ENCODE measurements at regions not wholly inside any gene's neighbourhood (a gene's known extent, or its start where the extent isn't known, plus 50 kb on each side); places are given as distances from the start of the nearest gene placed in this dataset.

DNA sequence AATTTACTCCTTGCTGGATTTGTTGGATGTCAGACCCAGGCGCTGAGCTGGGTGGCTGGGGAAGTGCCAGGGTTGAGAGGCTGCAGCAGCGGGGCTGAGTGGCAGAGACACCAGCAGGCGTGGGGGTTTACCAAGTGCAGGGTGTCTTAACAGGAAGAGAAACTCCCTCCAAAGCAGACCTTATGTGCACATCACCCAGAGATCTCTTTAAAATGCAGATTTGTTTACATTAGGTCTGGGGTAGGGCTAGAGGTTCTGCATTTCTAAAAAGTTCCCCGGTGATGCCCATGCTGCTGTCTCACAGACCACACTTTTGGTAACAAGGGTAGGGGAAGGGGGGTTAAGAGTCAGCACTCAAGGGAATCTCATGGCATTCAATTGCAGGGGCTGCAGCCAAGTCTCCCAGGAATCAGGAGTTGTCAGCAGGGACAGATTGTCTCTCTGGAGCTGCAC, 80.7 kb upstream of the OLFM4 start:
- no peaks in the 10 kb centered on the region for H3K36me3 ChIP-seq (ENCODE audit: control insufficient read depth, insufficient read depth, low read length)
- H3K9ac ChIP-seq (ENCODE audit: low read depth, low read length), result no peak overlapping the region
- no peak overlapping the region for H3K4me3 ChIP-seq (ENCODE audit: low read depth, low read length)
- no peaks in the 10 kb centered on the region for H3K9me3 ChIP-seq (ENCODE audit: control insufficient read depth, insufficient read depth, low read length)
- peaks cover 23% of the 10 kb centered on the region for H3K4me1 ChIP-seq (ENCODE audit: control insufficient read depth, insufficient read depth, low read length)
- H3K27me3 ChIP-seq (ENCODE audit: control insufficient read depth, insufficient read depth, low read length), result peaks cover 7% of the 10 kb centered on the region

DNA sequence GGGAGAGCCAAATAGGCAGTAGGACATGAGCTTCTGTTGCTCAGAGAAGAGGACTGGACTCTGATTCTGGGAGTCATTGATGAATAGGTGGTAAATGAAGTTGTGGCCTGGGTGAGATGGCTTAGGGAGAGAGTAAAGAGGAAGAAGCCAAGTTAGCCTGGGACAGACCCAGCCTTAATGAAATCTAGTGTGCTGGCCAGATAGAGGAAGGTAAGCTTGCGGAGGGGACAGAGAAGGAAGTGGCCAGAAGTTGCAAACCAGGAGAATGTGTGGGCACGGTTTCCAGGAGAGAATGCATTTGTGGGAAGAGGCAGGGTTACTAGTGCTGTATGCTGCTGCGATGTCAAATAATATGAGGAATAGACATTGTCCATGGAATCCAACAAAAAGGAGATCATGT, 83.3 kb upstream of the OLFM4 start:
- Histone ChIP-seq H3K4me3 (ENCODE audit: low read depth, low read length) (no peak overlapping the region), H3K27me3 (ENCODE audit: control insufficient read depth, insufficient read depth, low read length) (peaks cover 4% of the 10 kb centered on the region), H3K4me1 (ENCODE audit: control insufficient read depth, insufficient read depth, low read length) (peaks cover 14% of the 10 kb centered on the region), H3K9me3 (ENCODE audit: control insufficient read depth, insufficient read depth, low read length) (no peaks in the 10 kb centered on the region), H3K9ac (ENCODE audit: low read depth, low read length) (no peak overlapping the region), H3K36me3 (ENCODE audit: control insufficient read depth, insufficient read depth, low read length) (no peaks in the 10 kb centered on the region)

DNA sequence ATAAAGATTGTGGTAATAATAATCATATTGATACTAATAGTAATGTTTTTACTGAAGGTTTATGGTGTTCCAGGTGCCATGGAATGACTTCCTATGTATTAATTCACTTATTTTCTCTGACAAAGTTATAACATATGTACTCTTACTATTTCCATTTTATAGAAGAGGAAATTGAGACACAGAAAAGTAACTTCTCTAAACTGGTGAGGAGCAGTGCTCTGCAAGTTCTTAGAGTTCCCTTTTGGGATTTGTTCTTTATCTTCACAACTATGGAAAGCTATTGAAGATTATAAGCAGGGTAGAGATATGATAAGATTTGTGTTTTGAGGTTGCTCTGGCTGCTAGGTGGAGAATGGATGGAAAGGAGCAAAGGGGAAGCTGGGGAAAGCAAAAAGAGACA, 83.9 kb upstream of the OLFM4 start:
- H3K4me3 ChIP-seq (ENCODE audit: low read depth, low read length), result no peak overlapping the region
- peaks cover 10% of the 10 kb centered on the region for H3K4me1 ChIP-seq (ENCODE audit: control insufficient read depth, insufficient read depth, low read length)
- no peaks in the 10 kb centered on the region for H3K9me3 ChIP-seq (ENCODE audit: control insufficient read depth, insufficient read depth, low read length)
- H3K27me3 ChIP-seq (ENCODE audit: control insufficient read depth, insufficient read depth, low read length), result peaks cover 4% of the 10 kb centered on the region
- H3K36me3 ChIP-seq (ENCODE audit: control insufficient read depth, insufficient read depth, low read length), result no peaks in the 10 kb centered on the region
- no peak overlapping the region for H3K9ac ChIP-seq (ENCODE audit: low read depth, low read length)

DNA sequence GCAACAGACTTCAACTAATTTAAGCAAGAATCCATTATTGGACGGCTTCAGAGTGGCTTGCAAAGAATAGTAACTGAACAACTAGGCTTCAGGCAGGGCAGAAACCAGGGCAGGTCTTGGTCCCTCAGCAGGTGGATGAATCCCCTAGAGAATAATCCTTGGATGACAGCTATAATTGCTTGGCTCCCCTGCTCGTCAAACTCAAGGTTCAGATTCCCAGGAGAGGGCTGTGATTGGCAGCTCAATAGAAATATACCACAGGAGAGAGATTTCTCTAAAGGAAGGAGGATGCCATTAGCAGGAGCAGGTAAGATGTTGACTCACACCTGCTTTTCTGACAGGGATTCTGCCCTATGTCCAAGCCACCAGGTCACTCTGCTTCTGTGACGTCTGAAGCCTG, 89.6 kb upstream of the PCDH8 start:
- no peaks in the 10 kb centered on the region for H3K36me3 ChIP-seq (ENCODE audit: control insufficient read depth, insufficient read depth, low read length)
- no peak overlapping the region for H3K9ac ChIP-seq (ENCODE audit: low read depth, low read length)
- no peak overlapping the region for H3K4me3 ChIP-seq (ENCODE audit: low read depth, low read length)
- H3K27me3 ChIP-seq (ENCODE audit: control insufficient read depth, insufficient read depth, low read length), result peaks cover 2% of the 10 kb centered on the region
- peaks cover 4% of the 10 kb centered on the region for H3K4me1 ChIP-seq (ENCODE audit: control insufficient read depth, insufficient read depth, low read length)
- no peaks in the 10 kb centered on the region for H3K9me3 ChIP-seq (ENCODE audit: control insufficient read depth, insufficient read depth, low read length)

DNA sequence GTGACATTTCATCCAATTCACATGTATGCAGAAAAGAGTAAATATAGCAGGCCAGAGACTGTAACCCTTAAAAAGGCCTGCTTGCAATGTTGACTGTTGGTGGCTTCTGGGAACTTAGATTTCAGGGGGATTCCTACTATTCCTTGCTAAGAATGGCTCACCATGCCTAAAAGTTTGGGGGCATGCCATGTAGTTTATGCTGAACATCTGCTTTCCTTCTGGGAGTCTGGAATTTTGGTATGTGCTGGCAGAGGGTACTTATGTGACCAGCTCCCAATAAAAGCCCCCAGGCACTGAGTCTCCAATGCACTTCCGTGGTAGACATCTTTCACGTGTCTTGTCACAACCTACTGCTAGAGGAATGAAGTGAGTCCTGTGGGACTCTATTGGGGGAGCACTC, 88.4 kb upstream of the PCDH8 start:
- Histone ChIP-seq H3K27me3 (ENCODE audit: control insufficient read depth, insufficient read depth, low read length) (peaks cover 2% of the 10 kb centered on the region), H3K4me3 (ENCODE audit: low read depth, low read length) (no peak overlapping the region), H3K9ac (ENCODE audit: low read depth, low read length) (no peak overlapping the region), H3K9me3 (ENCODE audit: control insufficient read depth, insufficient read depth, low read length) (no peaks in the 10 kb centered on the region), H3K4me1 (ENCODE audit: control insufficient read depth, insufficient read depth, low read length) (peaks cover 4% of the 10 kb centered on the region), H3K36me3 (ENCODE audit: control insufficient read depth, insufficient read depth, low read length) (no peaks in the 10 kb centered on the region)

DNA sequence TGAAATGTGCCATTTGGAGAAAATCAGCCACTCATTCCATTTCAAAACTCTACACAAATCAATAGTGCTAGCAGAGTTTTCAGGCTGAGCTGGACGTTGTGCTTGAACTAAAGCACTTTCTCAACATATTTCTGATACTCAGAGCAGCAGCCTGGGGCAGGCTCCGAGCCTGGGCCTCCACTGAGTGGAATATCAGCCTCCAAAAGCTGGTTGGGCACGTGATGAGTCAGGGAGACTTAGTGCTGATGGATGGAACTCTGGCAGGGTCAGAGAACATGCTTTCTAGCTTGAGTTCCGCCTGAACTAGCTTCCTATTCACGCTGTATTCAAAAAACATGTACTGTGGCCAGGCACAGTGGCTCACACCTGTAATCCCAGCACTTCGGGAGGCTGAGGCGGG, 85.8 kb upstream of the PCDH8 start:
- Histone ChIP-seq H3K36me3 (ENCODE audit: control insufficient read depth, insufficient read depth, low read length) (no peaks in the 10 kb centered on the region), H3K27me3 (ENCODE audit: control insufficient read depth, insufficient read depth, low read length) (peaks cover 2% of the 10 kb centered on the region), H3K4me1 (ENCODE audit: control insufficient read depth, insufficient read depth, low read length) (peaks cover 4% of the 10 kb centered on the region), H3K4me3 (ENCODE audit: low read depth, low read length) (no peak overlapping the region), H3K9me3 (ENCODE audit: control insufficient read depth, insufficient read depth, low read length) (no peaks in the 10 kb centered on the region), H3K9ac (ENCODE audit: low read depth, low read length) (no peak overlapping the region)

DNA sequence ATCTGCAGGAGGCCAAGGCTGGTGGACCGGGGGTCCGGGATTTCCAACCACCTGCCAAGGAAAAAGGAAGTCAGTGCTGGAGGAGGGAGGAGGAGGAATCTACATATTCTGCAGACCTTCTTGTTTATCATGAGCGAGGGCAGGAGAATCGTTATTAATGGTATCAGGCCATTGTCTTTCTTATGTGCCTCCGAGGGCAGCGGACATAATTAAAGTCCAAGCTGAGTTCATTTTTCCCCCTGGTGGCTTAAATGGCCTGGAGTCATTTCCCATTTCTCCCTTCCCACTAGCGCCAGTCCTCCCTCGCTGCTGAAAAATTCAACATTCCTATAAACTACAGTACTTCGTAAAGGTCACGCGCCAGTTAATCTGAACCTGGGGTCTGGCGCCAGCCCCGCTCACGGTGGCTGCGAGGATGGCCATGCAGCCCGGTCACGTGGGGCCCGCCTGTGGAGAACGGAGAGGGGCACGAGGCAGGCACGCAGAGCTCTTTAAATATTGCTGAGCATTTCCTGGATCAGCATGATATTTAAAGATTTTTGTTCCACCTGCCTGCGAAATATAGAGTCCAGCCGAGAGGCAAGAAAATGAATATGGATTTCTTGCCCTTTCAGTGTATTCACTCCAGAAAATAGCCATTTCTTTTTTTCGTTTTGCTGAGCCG, 85.2 kb upstream of the PCDH8 start:
- H3K9ac ChIP-seq (ENCODE audit: low read depth, low read length), result no peak overlapping the region
- H3K9me3 ChIP-seq (ENCODE audit: control insufficient read depth, insufficient read depth, low read length), result no peaks in the 10 kb centered on the region
- H3K27me3 ChIP-seq (ENCODE audit: control insufficient read depth, insufficient read depth, low read length), result peaks cover 2% of the 10 kb centered on the region
- no peak overlapping the region for H3K4me3 ChIP-seq (ENCODE audit: low read depth, low read length)
- H3K36me3 ChIP-seq (ENCODE audit: control insufficient read depth, insufficient read depth, low read length), result no peaks in the 10 kb centered on the region
- H3K4me1 ChIP-seq (ENCODE audit: control insufficient read depth, insufficient read depth, low read length), result peaks cover 4% of the 10 kb centered on the region

DNA sequence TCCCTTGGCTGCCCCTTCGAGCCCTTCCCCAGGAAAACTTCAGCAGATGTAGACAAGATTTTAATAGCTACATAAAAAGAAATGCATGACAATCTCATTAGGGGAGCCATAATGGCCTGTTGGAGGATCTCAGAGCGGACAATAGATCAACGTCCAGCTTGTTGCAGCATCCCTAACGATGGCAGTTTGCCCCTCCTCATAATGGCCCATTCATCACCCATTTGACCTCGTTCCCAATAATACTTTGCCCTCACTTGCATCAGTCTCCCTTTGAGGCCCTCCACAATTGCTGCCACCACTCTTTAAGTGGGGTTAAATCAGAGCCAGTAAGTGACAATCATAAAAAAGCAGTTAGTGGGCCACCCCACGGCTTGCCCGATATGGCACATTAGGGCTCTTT, 84.7 kb upstream of the PCDH8 start:
- peaks cover 4% of the 10 kb centered on the region for H3K4me1 ChIP-seq (ENCODE audit: control insufficient read depth, insufficient read depth, low read length)
- no peak overlapping the region for H3K9ac ChIP-seq (ENCODE audit: low read depth, low read length)
- H3K36me3 ChIP-seq (ENCODE audit: control insufficient read depth, insufficient read depth, low read length), result no peaks in the 10 kb centered on the region
- no peaks in the 10 kb centered on the region for H3K27me3 ChIP-seq (ENCODE audit: control insufficient read depth, insufficient read depth, low read length)
- no peaks in the 10 kb centered on the region for H3K9me3 ChIP-seq (ENCODE audit: control insufficient read depth, insufficient read depth, low read length)
- no peak overlapping the region for H3K4me3 ChIP-seq (ENCODE audit: low read depth, low read length)

DNA sequence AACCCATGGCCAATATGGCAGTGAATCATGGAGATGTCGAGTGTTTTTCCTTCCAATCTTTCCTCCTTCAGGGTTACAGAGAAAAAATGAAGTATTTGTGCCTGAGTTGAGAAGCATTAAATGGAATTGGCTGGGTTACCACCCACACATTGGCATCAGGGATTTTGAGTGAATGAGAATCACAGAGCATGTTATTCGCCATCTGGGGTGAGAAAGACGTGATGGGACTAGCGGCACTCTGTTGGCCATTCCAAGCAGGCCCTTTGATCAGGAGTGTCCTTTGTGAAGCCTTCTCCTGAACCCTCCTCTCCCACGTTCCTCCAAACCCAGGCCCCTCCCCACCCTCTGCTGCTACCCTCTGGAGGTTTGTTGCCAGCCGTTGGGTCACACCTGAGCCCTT, 84.2 kb upstream of the PCDH8 start:
- H3K36me3 ChIP-seq (ENCODE audit: control insufficient read depth, insufficient read depth, low read length), result no peaks in the 10 kb centered on the region
- H3K27me3 ChIP-seq (ENCODE audit: control insufficient read depth, insufficient read depth, low read length), result no peaks in the 10 kb centered on the region
- H3K4me3 ChIP-seq (ENCODE audit: low read depth, low read length), result no peak overlapping the region
- no peaks in the 10 kb centered on the region for H3K9me3 ChIP-seq (ENCODE audit: control insufficient read depth, insufficient read depth, low read length)
- H3K9ac ChIP-seq (ENCODE audit: low read depth, low read length), result no peak overlapping the region
- H3K4me1 ChIP-seq (ENCODE audit: control insufficient read depth, insufficient read depth, low read length), result peaks cover 4% of the 10 kb centered on the region

DNA sequence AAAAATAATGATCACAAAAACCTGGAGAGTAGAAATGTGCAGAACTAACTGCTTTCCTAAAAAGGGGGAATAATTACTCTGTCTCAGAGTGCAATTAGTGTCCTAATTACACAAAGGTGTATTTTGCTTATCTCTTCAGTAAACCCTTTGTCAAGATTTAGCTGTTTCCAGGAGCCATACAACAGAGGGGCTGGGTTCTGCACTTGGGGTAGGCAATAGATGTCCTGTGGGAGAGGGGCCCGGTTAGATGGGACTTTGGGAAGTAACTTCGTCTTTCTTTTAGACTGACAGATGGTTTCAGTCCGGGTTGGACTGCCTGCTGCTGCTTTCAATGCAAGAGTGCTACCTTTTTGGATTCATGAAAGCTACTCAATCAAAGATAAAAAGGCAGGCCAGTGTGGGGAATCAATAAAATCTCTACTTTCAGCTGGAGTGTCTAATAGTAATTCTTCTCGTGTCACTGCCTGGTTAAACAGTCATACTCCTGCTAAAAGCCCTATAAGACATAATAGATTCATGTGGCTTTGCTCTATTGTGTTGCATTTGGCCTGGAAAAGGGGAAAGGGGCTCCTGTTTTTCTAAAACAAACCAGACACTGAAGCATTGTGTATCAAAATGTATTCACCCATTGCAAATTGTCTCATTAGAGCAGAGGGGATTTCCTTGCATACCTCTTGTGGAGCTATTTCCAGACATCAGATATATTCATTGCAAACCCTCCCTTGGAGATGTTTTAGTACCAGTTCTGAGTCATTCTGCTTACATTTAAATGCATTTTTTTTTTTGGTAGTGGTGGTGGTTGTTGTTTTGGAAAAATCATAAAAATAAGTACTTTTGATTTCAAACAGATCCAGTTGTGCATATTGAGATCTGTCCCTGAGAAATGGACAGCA, 83.3 kb upstream of the PCDH8 start:
- peaks cover 4% of the 10 kb centered on the region for H3K4me1 ChIP-seq (ENCODE audit: control insufficient read depth, insufficient read depth, low read length)
- no peaks in the 10 kb centered on the region for H3K36me3 ChIP-seq (ENCODE audit: control insufficient read depth, insufficient read depth, low read length)
- no peaks in the 10 kb centered on the region for H3K9me3 ChIP-seq (ENCODE audit: control insufficient read depth, insufficient read depth, low read length)
- H3K9ac ChIP-seq (ENCODE audit: low read depth, low read length), result no peak overlapping the region
- H3K27me3 ChIP-seq (ENCODE audit: control insufficient read depth, insufficient read depth, low read length), result no peaks in the 10 kb centered on the region
- H3K4me3 ChIP-seq (ENCODE audit: low read depth, low read length), result no peak overlapping the region

DNA sequence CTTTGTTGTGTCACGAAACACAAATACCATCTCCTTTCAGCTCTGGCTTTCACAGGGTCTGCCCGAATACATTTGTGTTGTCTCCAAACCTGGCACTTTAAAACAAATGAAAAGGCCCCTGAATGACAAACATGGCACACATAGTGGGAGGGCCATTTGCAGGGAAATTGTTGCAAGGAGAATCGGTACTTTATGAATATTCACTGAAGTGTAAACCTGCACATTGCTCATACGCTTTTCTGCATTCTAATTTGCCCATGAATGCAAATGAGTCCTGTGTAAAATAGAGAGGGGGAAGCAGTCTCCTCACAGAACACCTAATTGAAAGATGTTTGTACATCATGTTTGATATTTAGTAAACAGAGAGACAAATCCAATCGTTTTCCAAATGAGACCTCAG, 82.7 kb upstream of the PCDH8 start:
- H3K9me3 ChIP-seq (ENCODE audit: control insufficient read depth, insufficient read depth, low read length), result no peaks in the 10 kb centered on the region
- H3K36me3 ChIP-seq (ENCODE audit: control insufficient read depth, insufficient read depth, low read length), result no peaks in the 10 kb centered on the region
- H3K9ac ChIP-seq (ENCODE audit: low read depth, low read length), result no peak overlapping the region
- H3K27me3 ChIP-seq (ENCODE audit: control insufficient read depth, insufficient read depth, low read length), result no peaks in the 10 kb centered on the region
- no peak overlapping the region for H3K4me3 ChIP-seq (ENCODE audit: low read depth, low read length)
- peaks cover 4% of the 10 kb centered on the region for H3K4me1 ChIP-seq (ENCODE audit: control insufficient read depth, insufficient read depth, low read length)

DNA sequence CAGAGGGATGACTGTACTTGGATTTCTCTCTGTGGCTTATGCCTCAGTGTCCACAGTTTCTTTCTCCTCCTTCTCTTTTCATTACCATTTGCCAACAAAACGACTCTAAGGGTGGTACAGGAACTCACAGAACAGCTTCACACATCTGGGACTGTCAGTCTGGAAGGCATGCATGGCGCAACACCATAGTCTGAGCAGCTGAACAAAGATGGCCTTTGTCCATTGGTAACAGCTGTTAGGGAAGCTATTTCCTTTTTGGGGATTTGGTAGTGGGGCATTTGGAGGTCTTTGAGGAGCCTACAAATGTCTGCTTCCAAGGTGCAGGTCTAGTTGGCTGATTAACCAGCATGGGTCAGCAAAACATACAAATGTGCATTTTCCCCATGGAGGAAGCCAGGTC, 81.4 kb upstream of the PCDH8 start:
- H3K4me1 ChIP-seq (ENCODE audit: control insufficient read depth, insufficient read depth, low read length), result no peaks in the 10 kb centered on the region

More for the DNA sequence above, 81.4 kb upstream of the PCDH8 start:
- Histone ChIP-seq H3K9me3 (ENCODE audit: control insufficient read depth, insufficient read depth, low read length) (no peaks in the 10 kb centered on the region), H3K9ac (ENCODE audit: low read depth, low read length) (no peak overlapping the region), H3K36me3 (ENCODE audit: control insufficient read depth, insufficient read depth, low read length) (no peaks in the 10 kb centered on the region), H3K4me3 (ENCODE audit: low read depth, low read length) (no peak overlapping the region), H3K27me3 (ENCODE audit: control insufficient read depth, insufficient read depth, low read length) (no peaks in the 10 kb centered on the region)

All from iPS-15b (cell line).